ENCODE measurements at regions not wholly inside any gene's neighbourhood (a gene's known extent, or its start where the extent isn't known, plus 50 kb on each side); places are given as distances from the start of the nearest gene placed in this dataset.

DNA sequence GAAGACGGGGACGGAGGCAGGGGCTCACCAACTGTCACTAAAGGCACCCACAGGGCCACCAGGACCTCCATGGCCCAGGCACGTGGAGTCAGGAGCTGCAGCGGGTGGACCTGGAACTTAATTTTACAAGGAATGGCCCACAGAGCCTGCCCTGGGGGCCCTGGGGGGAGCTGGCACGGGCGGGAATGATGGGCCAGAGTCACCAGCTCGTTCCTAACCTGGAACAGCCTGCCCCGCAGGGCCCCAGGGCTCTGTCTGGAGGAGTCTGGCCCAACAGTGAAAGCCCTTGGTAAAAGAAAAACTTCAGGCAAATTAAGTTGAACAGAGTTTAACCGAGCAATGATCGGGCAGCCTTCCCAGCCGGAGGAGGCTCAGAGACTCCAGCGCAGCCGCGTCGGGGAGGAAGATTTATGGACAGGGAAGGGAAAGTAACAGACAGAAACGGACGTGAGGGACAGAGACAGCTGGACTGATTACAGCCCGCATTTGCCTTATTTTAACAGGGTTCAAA lies 118.4 kb upstream of the TMEM18 start:
- POLR2A ChIA-PET (ENCODE audit: unreplicated experiment): no interaction called here
- TF ChIP-seq, protein P1, sequence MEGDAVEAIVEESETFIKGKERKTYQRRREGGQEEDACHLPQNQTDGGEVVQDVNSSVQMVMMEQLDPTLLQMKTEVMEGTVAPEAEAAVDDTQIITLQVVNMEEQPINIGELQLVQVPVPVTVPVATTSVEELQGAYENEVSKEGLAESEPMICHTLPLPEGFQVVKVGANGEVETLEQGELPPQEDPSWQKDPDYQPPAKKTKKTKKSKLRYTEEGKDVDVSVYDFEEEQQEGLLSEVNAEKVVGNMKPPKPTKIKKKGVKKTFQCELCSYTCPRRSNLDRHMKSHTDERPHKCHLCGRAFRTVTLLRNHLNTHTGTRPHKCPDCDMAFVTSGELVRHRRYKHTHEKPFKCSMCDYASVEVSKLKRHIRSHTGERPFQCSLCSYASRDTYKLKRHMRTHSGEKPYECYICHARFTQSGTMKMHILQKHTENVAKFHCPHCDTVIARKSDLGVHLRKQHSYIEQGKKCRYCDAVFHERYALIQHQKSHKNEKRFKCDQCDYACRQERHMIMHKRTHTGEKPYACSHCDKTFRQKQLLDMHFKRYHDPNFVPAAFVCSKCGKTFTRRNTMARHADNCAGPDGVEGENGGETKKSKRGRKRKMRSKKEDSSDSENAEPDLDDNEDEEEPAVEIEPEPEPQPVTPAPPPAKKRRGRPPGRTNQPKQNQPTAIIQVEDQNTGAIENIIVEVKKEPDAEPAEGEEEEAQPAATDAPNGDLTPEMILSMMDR (conservative IDR thresholded peaks at IDR 0.05): no peak
- TF ChIP-seq EZH2 (IDR thresholded peaks at IDR 0.05; ENCODE audit: low read depth): no peak
- H3K4me1 ChIP-seq (replicated peaks; ENCODE audit: insufficient read depth): no peaks in the 10 kb centered on the region
- no peaks in the 10 kb centered on the region; the same call in 1 of the 2 replicates for H3K9me3 ChIP-seq (ENCODE audit: insufficient read depth, low read depth)
- no peak overlapping the region for H3K4me2 ChIP-seq
- H4K20me1 ChIP-seq (ENCODE audit: insufficient read depth): no peaks in the 10 kb centered on the region
- intact Hi-C loops (cut with micrococcal nuclease; ENCODE audit: unreplicated experiment): no loop called here
- CTCF ChIA-PET: no interaction called here
- H3K9me2 ChIP-seq (ENCODE audit: insufficient read depth): no peaks in the 10 kb centered on the region
- H3K36me3 ChIP-seq (ENCODE audit: low read depth): no peaks in the 10 kb centered on the region
- DNase-seq: no peak
- H3F3A ChIP-seq (ENCODE audit: insufficient read depth, low read depth): no peaks in the 10 kb centered on the region
- no peaks in the 10 kb centered on the region for H3K79me2 ChIP-seq (ENCODE audit: low read depth)
- H2AFZ ChIP-seq: no peak overlapping the region; the same call in 1 of the 2 replicates
- H3K27ac ChIP-seq: no peak overlapping the region
- BruUV-seq (replicated peaks): no TSS peak
- H3K27me3 ChIP-seq (ENCODE audit: insufficient read depth, low read depth): peaks cover 85% of the 10 kb centered on the region
- no peak overlapping the region for H3K4me3 ChIP-seq

DNA sequence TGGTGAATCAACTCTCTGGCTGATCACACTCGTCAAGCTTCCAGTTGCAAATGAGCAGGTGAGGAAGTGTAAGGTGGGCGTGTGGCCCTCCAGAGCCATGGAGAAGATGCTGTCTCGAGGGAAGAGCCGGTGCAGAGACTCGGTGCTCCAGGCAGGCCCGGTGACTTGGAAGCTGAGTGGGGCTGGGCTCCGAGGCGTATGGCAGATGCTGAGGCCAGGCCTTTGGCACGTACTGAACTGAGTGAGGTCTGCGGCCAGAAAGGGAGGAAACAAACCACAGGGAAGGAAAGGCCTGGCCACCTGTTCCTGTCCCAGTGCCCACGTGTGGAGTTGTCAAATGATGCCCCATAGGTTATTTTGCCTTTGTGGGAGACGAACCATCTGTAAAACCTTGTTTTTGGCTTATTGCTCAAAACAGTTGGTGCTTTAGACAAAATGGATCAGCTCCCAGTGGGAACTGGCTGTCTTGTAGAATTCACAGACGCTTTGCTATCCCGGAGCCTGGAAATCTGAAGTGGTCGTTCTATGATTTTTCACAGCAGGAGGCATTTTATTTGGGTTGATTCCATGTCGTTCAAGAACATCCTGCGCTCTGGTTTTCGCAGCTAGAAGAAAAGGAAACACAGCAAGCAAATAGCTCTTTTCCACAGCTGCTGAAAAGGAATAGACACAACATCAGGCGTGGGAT lies 117.5 kb upstream of the TMEM18 start:
- Histone ChIP-seq H3K27me3 (ENCODE audit: insufficient read depth, low read depth) (peaks cover 91% of the 10 kb centered on the region), H2AFZ (no peak overlapping the region), H3K36me3 (ENCODE audit: low read depth) (no peaks in the 10 kb centered on the region), H3K4me3 (no peak overlapping the region), H3K79me2 (ENCODE audit: low read depth) (no peaks in the 10 kb centered on the region), H3F3A (ENCODE audit: insufficient read depth, low read depth) (no peaks in the 10 kb centered on the region), H3K9me3 (ENCODE audit: insufficient read depth, low read depth) (no peaks in the 10 kb centered on the region; the same call in 1 of the 2 replicates), H3K9me2 (ENCODE audit: insufficient read depth) (no peaks in the 10 kb centered on the region), H3K4me1 (replicated peaks; ENCODE audit: insufficient read depth) (no peaks in the 10 kb centered on the region), H3K27ac (no peak overlapping the region), H3K4me2 (no peak overlapping the region), H4K20me1 (ENCODE audit: insufficient read depth) (no peaks in the 10 kb centered on the region)
- BruUV-seq (replicated peaks): no TSS peak
- no peak for DNase-seq
- no peak for TF ChIP-seq EZH2 (IDR thresholded peaks at IDR 0.05; ENCODE audit: low read depth)
- TF ChIP-seq, protein P1 (conservative IDR thresholded peaks at IDR 0.05): no peak
- CTCF ChIA-PET: no interaction called here
- POLR2A ChIA-PET (ENCODE audit: unreplicated experiment): no interaction called here
- intact Hi-C loops (cut with micrococcal nuclease; ENCODE audit: unreplicated experiment): no loop called here

DNA sequence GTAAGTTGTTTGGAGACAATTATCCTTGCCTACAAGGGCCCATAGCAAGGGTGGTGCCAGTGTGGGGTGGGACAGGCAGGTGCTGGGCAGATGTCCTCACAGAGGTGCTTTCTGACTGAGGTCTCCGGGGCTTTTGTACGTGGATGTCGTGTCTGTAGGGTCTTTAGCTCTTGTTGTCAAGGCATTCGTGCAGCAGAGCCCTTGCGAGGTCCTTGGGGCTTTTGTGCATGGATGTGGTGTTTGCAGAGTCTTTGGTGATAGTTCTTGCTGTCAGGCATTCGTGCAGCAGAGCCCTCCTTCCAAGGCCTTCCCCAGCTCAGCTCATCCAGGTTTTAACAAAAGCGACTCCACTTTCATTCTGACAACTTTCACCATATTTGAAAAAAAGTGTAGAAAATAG lies 116.0 kb upstream of the TMEM18 start:
- Histone ChIP-seq H3K27ac (no peak overlapping the region), H3K36me3 (ENCODE audit: low read depth) (no peaks in the 10 kb centered on the region), H3K79me2 (ENCODE audit: low read depth) (no peaks in the 10 kb centered on the region), H3K9me2 (ENCODE audit: insufficient read depth) (no peaks in the 10 kb centered on the region), H2AFZ (no peak overlapping the region), H3F3A (ENCODE audit: insufficient read depth, low read depth) (no peaks in the 10 kb centered on the region), H3K4me2 (no peak overlapping the region), H4K20me1 (ENCODE audit: insufficient read depth) (no peaks in the 10 kb centered on the region), H3K9me3 (ENCODE audit: insufficient read depth, low read depth) (no peaks in the 10 kb centered on the region; the same call in 1 of the 2 replicates), H3K27me3 (ENCODE audit: insufficient read depth, low read depth) (peaks cover 97% of the 10 kb centered on the region), H3K4me3 (no peak overlapping the region), H3K4me1 (replicated peaks; ENCODE audit: insufficient read depth) (no peaks in the 10 kb centered on the region)
- no peak for TF ChIP-seq EZH2 (IDR thresholded peaks at IDR 0.05; ENCODE audit: low read depth)
- TF ChIP-seq, protein P1 (conservative IDR thresholded peaks at IDR 0.05): no peak
- intact Hi-C loops (cut with micrococcal nuclease; ENCODE audit: unreplicated experiment): no loop called here
- CTCF ChIA-PET: no interaction called here
- BruUV-seq (replicated peaks): no TSS peak
- POLR2A ChIA-PET (ENCODE audit: unreplicated experiment): no interaction called here
- no peak for DNase-seq
